HepG2 (cell line): ENCODE measurements at regions not wholly inside any gene's neighbourhood (a gene's known extent, or its start where the extent isn't known, plus 50 kb on each side); places are given as distances from the start of the nearest gene placed in this dataset.
"Not testable (repeated sequence)": the region's sequence is repeated elsewhere in the genome, so short reads cannot be mapped to it uniquely, and the experiment has no call there.

Experiments
- ATAC-seq: fragments of 200-7000 bp; cut with Tn5 transposase; 3 replicates; pipeline ENCODE4 v1.9.1; 2020; ENCODE audit warnings: mild to moderate bottlenecking, moderate library complexity
- BruUV-seq: library from RNA; stranded (reverse); fragments of 400-500 nt; replicated peaks from 2 replicates; lab custom pipeline; 2021; lab: Mats Ljungman, UMichigan
- CTCF ChIA-PET: fragments of 300-600 bp; formaldehyde crosslinking; extraction: SDS; loops from one replicate; lab custom pipeline; 2021; ENCODE audit warnings: low total read pairs, inconsistent platforms, low intra/inter-chr PET ratio; lab: Yijun Ruan, JAX
- POLR2A ChIA-PET: fragments of 350-600 bp; sonication (Branson Sonifier 250); formaldehyde crosslinking; loops from one replicate; lab custom pipeline; 2020; ENCODE audit warnings: antibody characterized with exemption, inconsistent platforms; lab: Yijun Ruan, JAX
- DNase-seq: peaks from one replicate; pipeline ENCODE4 v3.0.0-alpha.2; 2015; ENCODE audit warnings: low spot score
- FAIRE-seq: peaks from 3 replicates; lab custom pipeline; 2011; peaks lifted over from hg19 to GRCh38; lab: Jason Lieb, UNC
- H2AFZ ChIP-seq: one replicate; pipeline ENCODE4 v1.6.1; 2011; ENCODE audit warnings: low read length, inconsistent platforms
- H3K27ac ChIP-seq: fragments of 300-600 bp; 3 replicates; pipeline ENCODE4 v1.8.0; 2011; ENCODE audit warnings: mixed run types, mild to moderate bottlenecking, mixed read lengths, low read length, inconsistent platforms; ENCODE audit not compliant: insufficient read depth; ENCODE audit errors: extremely low read length
- H3K27me3 ChIP-seq, 2 experiments: fragments of 200-600 bp in 1 of 2; 2 replicates in 1 of 2; 3 replicates in 1 of 2; pipeline versions ENCODE4 v1.6.0 to v1.8.0; 2011; ENCODE audit warnings: low read length in 2 of 2, mild to moderate bottlenecking in 2 of 2, moderate library complexity in 2 of 2, inconsistent platforms in 1 of 2; ENCODE audit not compliant: insufficient read depth in 2 of 2, control insufficient read depth in 1 of 2
- H3K36me3 ChIP-seq, 2 experiments: fragments of 200-600 bp in 1 of 2; replicated peaks in 1 of 2; 2 replicates in 1 of 2; 3 replicates in 1 of 2; pipeline versions ENCODE4 v1.5.1 to v1.8.0; 2011; ENCODE audit warnings: low read length in 2 of 2, inconsistent platforms in 1 of 2; ENCODE audit not compliant: insufficient read depth in 2 of 2, control insufficient read depth in 1 of 2
- H3K4me1 ChIP-seq: 2 replicates; pipeline ENCODE4 v1.5.1; 2012; ENCODE audit warnings: low read length, inconsistent platforms; ENCODE audit not compliant: insufficient read depth
- H3K4me2 ChIP-seq: 2 replicates; pipeline ENCODE4 v1.6.0; 2011; ENCODE audit warnings: low read depth, low read length, inconsistent platforms
- H3K4me3 ChIP-seq, 3 experiments: fragments of 200-600 bp in 1 of 3; sonication (generic), shearing (Covaris generic) in 1 of 3; replicated peaks in 1 of 3; 2 replicates each; pipeline ENCODE4 v1.5.1; 2011 to 2016; ENCODE audit warnings: low read length in 3 of 3, inconsistent platforms in 2 of 3, low read depth in 2 of 3, mild to moderate bottlenecking in 2 of 3, control low read depth in 1 of 3, mixed read lengths in 1 of 3; ENCODE audit not compliant: insufficient read depth in 1 of 3
- H3K79me2 ChIP-seq: one replicate; pipeline ENCODE4 v1.6.1; 2011; ENCODE audit warnings: low read length, inconsistent platforms; ENCODE audit not compliant: insufficient read depth
- H3K9ac ChIP-seq: 2 replicates; pipeline ENCODE4 v1.6.0; 2011; ENCODE audit warnings: mild to moderate bottlenecking, low read depth, low read length, inconsistent platforms; ENCODE audit not compliant: insufficient read depth
- H3K9me3 ChIP-seq: 2 replicates; pipeline ENCODE4 v1.5.1; 2012; ENCODE audit warnings: mild to moderate bottlenecking, low read length
- H4K20me1 ChIP-seq: 2 replicates; pipeline ENCODE4 v1.6.0; 2011; ENCODE audit warnings: inconsistent platforms, mild to moderate bottlenecking, low read length, moderate library complexity; ENCODE audit not compliant: insufficient read depth
- ARID5B ChIP-seq: IDR thresholded peaks from 2 replicates; pipeline ENCODE4 v1.4.0; 2020; ENCODE audit warnings: mild to moderate bottlenecking, missing genetic modification reagents
- EP300 ChIP-seq, 3 experiments: sonication (generic) in 1 of 3; formaldehyde crosslinking in 1 of 3; IDR thresholded peaks; 2 replicates each; pipeline versions ENCODE4 v1.5.1 to v1.6.1; 2011 to 2020; ENCODE audit warnings: low read depth in 2 of 3, low read length in 2 of 3, borderline replicate concordance in 1 of 3, improper control_type of control experiment in 1 of 3, mild to moderate bottlenecking in 1 of 3, missing genetic modification reagents in 1 of 3, moderate library complexity in 1 of 3
- GATAD2A ChIP-seq: IDR thresholded peaks from 2 replicates; pipeline ENCODE4 v1.6.1; 2016
- HNF4A ChIP-seq: sonication (generic); formaldehyde crosslinking; IDR thresholded peaks from 2 replicates; pipeline ENCODE4 v1.4.0; 2020; ENCODE audit warnings: missing genetic modification reagents
- HOMEZ ChIP-seq: IDR thresholded peaks from 2 replicates; pipeline ENCODE4 v1.6.1; 2016; ENCODE audit warnings: low read depth
- NCOA2 ChIP-seq: sonication (generic); formaldehyde crosslinking; IDR thresholded peaks from 2 replicates; pipeline ENCODE4 v1.8.0; 2022; ENCODE audit warnings: inconsistent platforms
- PAXIP1 ChIP-seq: sonication (generic); formaldehyde crosslinking; conservative IDR thresholded peaks from 2 replicates; pipeline ENCODE4 v1.4.0; 2020; ENCODE audit warnings: mild to moderate bottlenecking, missing genetic modification reagents, moderate library complexity
- RARA ChIP-seq: IDR thresholded peaks from 2 replicates; pipeline ENCODE4 v1.6.1; 2016; ENCODE audit warnings: missing genetic modification reagents, missing compliant biosample characterization
- RXRB ChIP-seq: IDR thresholded peaks from 2 replicates; pipeline ENCODE4 v1.6.1; 2016; ENCODE audit warnings: borderline replicate concordance, missing genetic modification reagents, missing compliant biosample characterization
- SOX5 ChIP-seq: IDR thresholded peaks from 2 replicates; pipeline ENCODE4 v1.6.1; 2016; ENCODE audit warnings: borderline replicate concordance
- SOX6 ChIP-seq, 2 experiments: fragments of 450-650 bp in 1 of 2; sonication (generic) in 1 of 2; formaldehyde crosslinking in 1 of 2; IDR thresholded peaks; 2 replicates each; pipeline versions ENCODE4 v1.4.0 to v1.6.1; 2017 to 2020; ENCODE audit warnings: antibody characterized with exemption in 1 of 2, mild to moderate bottlenecking in 1 of 2, missing genetic modification reagents in 1 of 2
- in situ Hi-C: cut with HindIII; loops from 2 replicates; pipeline ENCODE4 v1.10.0; 2017; ENCODE audit warnings: low pct_unique_long_range_greater_than_20kb; ENCODE audit not compliant: extremely low pct_ligation_motif_present
- intact Hi-C: fragments of 100-400 bp; cut with micrococcal nuclease; formaldehyde crosslinking; loops from one replicate; pipeline ENCODE4 v1.10.0; 2022; ENCODE audit not compliant: unreplicated experiment

- TF ChIP-seq HOMEZ (CRISPR knock-in tag) (peak; percentile 34; the same call in 1 of the 2 replicates), HNF4A (CRISPR knock-in tag) (peak; percentile 63), PAXIP1 (peak; percentile 35; the same call in 1 of the 2 replicates), RARA (CRISPR knock-in tag) (peak; percentile 53; the same call in 1 of the 2 replicates), SOX5 (peak; percentile 39; the same call in 1 of the 2 replicates), SOX6 (CRISPR knock-in tag; IDR thresholded peaks at IDR 0.05) (peak; percentile 22; the same call in 1 of the 2 replicates)
- not testable (repeated sequence) for TF ChIP-seq SOX6 (IDR thresholded peaks at IDR 0.05)
Measured at GRCh38 chr5:34099891-34100290, 56.9 kb upstream of the C1QTNF3 start (continued).

- peak; percentile 95 for ATAC-seq
- POLR2A ChIA-PET; H3K9ac ChIP-seq; TF ChIP-seq EP300 (CRISPR knock-in tag; IDR thresholded peaks at IDR 0.05; ENCODE audit: borderline replicate concordance): not testable (repeated sequence)
- TF ChIP-seq EP300 (IDR thresholded peaks at IDR 0.05; ENCODE audit: low read depth in 2 of 2, low read length in 2 of 2) = 0 out of 4 replicates have a peak, but pooled peaks of 1 of the 2 experiments have one; percentile 36
- TF ChIP-seq RXRB (CRISPR knock-in tag) = peak; percentile 51
- peak; percentile 18; the same call in 1 of the 2 replicates for TF ChIP-seq HOMEZ (CRISPR knock-in tag)
- peak; percentile 13; the same call in 1 of the 2 replicates for TF ChIP-seq SOX5
- 0 out of 2 replicates have a peak, but pooled peaks have one; percentile 34 for TF ChIP-seq NCOA2
- peak; percentile 22; the same call in 1 of the 2 replicates for TF ChIP-seq GATAD2A (CRISPR knock-in tag)
- TF ChIP-seq ARID5B (CRISPR knock-in tag) = peak; percentile 33; the same call in 1 of the 2 replicates
- TF ChIP-seq RARA (CRISPR knock-in tag) = 0 out of 2 replicates have a peak, but pooled peaks have one; percentile 18
Measured at GRCh38 chr5:34101567-34101966, 58.6 kb upstream of the C1QTNF3 start.

More at GRCh38 chr5:34101567-34101966, 58.6 kb upstream of the C1QTNF3 start:
- H3K36me3 ChIP-seq, BruUV-seq, H2AFZ ChIP-seq, H3K27ac ChIP-seq, H3K27me3 ChIP-seq, CTCF ChIA-PET, H3K9me3 ChIP-seq, in situ Hi-C loops, H3K4me2 ChIP-seq, H4K20me1 ChIP-seq, intact Hi-C loops, H3K79me2 ChIP-seq, H3K4me3 ChIP-seq, H3K4me1 ChIP-seq: not testable (repeated sequence)
- FAIRE-seq (peak; percentile 75), DNase-seq (peak; percentile 67)
